SK-N-SH treated with all-trans-retinoic acid at 6 μM for 48 hours (cell line): ENCODE measurements at regions not wholly inside any gene's neighbourhood (a gene's known extent, or its start where the extent isn't known, plus 50 kb on each side); places are given as distances from the start of the nearest gene placed in this dataset.

ENCODE experiments used
- ARNTL ChIP-seq: fragments of 450-650 bp; formaldehyde crosslinking; IDR thresholded peaks from 2 replicates; pipeline ENCODE4 v1.5.0; 2020; ENCODE audit warnings: low read depth, mild to moderate bottlenecking, moderate library complexity, borderline replicate concordance
- BACH2 ChIP-seq: fragments of 250-450 bp; sonication (Bioruptor Pico); IDR thresholded peaks from 2 replicates; pipeline ENCODE4 v1.9.0; 2021; ENCODE audit warnings: mild to moderate bottlenecking, borderline replicate concordance
- OSR1 ChIP-seq: fragments of 250-450 bp; sonication (Bioruptor Pico); IDR thresholded peaks from 2 replicates; pipeline ENCODE4 v1.8.0; 2022; ENCODE audit warnings: moderate library complexity, mild to moderate bottlenecking, inconsistent platforms
- PPARA ChIP-seq: fragments of 250-450 bp; sonication (Bioruptor Pico); IDR thresholded peaks from 2 replicates; pipeline ENCODE4 v1.5.0; 2020; ENCODE audit warnings: mild to moderate bottlenecking, borderline replicate concordance
- RARB ChIP-seq: fragments of 250-450 bp; sonication (Bioruptor Pico); IDR thresholded peaks from 2 replicates; pipeline ENCODE4 v1.8.0; 2021; ENCODE audit warnings: mild to moderate bottlenecking, moderate library complexity
- TCF4 ChIP-seq: fragments of 250-450 bp; sonication (Bioruptor Pico); IDR thresholded peaks from 2 replicates; pipeline ENCODE4 v1.8.0; 2021; ENCODE audit warnings: mild to moderate bottlenecking, moderate library complexity, borderline replicate concordance
- TSHZ2 ChIP-seq: fragments of 250-450 bp; sonication (Bioruptor Pico); IDR thresholded peaks from 2 replicates; pipeline ENCODE4 v1.5.0; 2020; ENCODE audit warnings: mild to moderate bottlenecking, moderate library complexity
- ZC3H10 ChIP-seq: fragments of 250-450 bp; sonication (Bioruptor Pico); IDR thresholded peaks from 2 replicates; pipeline ENCODE4 v1.5.1; 2021; ENCODE audit warnings: mild to moderate bottlenecking, moderate library complexity
- ZFP30 ChIP-seq: fragments of 450-650 bp; formaldehyde crosslinking; IDR thresholded peaks from 2 replicates; pipeline ENCODE4 v1.5.0; 2022; ENCODE audit warnings: mild to moderate bottlenecking, moderate library complexity
- ZNF565 ChIP-seq: fragments of 450-650 bp; formaldehyde crosslinking; conservative IDR thresholded peaks from 2 replicates; pipeline ENCODE4 v1.5.0; 2020; ENCODE audit warnings: low read depth, mild to moderate bottlenecking, moderate library complexity
- TF ChIP-seq, protein P1 (sequence below): fragments of 250-450 bp; sonication (Bioruptor Pico); IDR thresholded peaks from 2 replicates; pipeline ENCODE4 v1.8.0; 2021; ENCODE audit warnings: low read depth, mild to moderate bottlenecking, moderate library complexity, borderline replicate concordance
- TF ChIP-seq, protein P2 (sequence below): fragments of 250-450 bp; sonication (Bioruptor Pico); IDR thresholded peaks from 2 replicates; pipeline ENCODE4 v1.8.0; 2020; ENCODE audit warnings: mild to moderate bottlenecking, moderate library complexity, borderline replicate concordance

GRCh38 chr10:83373671-83374070 lies 765.6 kb upstream of the GHITM start:
- TF ChIP-seq ZNF565 (CRISPR knock-in tag) (no peak), ZFP30 (CRISPR knock-in tag) (no peak), PPARA (CRISPR knock-in tag) (no peak), BACH2 (CRISPR knock-in tag) (no peak), TSHZ2 (CRISPR knock-in tag) (no peak), ARNTL (CRISPR knock-in tag) (no peak), RARB (CRISPR knock-in tag) (no peak), OSR1 (CRISPR knock-in tag) (no peak), TCF4 (no peak), ZC3H10 (CRISPR knock-in tag) (no peak)
- TF ChIP-seq, protein P1, sequence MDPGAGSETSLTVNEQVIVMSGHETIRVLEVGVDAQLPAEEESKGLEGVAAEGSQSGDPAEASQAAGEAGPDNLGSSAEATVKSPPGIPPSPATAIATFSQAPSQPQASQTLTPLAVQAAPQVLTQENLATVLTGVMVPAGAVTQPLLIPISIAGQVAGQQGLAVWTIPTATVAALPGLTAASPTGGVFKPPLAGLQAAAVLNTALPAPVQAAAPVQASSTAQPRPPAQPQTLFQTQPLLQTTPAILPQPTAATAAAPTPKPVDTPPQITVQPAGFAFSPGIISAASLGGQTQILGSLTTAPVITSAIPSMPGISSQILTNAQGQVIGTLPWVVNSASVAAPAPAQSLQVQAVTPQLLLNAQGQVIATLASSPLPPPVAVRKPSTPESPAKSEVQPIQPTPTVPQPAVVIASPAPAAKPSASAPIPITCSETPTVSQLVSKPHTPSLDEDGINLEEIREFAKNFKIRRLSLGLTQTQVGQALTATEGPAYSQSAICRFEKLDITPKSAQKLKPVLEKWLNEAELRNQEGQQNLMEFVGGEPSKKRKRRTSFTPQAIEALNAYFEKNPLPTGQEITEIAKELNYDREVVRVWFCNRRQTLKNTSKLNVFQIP (CRISPR knock-in tag), result no peak
- TF ChIP-seq, protein P2, sequence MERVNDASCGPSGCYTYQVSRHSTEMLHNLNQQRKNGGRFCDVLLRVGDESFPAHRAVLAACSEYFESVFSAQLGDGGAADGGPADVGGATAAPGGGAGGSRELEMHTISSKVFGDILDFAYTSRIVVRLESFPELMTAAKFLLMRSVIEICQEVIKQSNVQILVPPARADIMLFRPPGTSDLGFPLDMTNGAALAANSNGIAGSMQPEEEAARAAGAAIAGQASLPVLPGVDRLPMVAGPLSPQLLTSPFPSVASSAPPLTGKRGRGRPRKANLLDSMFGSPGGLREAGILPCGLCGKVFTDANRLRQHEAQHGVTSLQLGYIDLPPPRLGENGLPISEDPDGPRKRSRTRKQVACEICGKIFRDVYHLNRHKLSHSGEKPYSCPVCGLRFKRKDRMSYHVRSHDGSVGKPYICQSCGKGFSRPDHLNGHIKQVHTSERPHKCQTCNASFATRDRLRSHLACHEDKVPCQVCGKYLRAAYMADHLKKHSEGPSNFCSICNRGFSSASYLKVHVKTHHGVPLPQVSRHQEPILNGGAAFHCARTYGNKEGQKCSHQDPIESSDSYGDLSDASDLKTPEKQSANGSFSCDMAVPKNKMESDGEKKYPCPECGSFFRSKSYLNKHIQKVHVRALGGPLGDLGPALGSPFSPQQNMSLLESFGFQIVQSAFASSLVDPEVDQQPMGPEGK, result no peak
